Mesenchymal stem cell (in vitro differentiated cells and primary cell): ENCODE measurements at regions not wholly inside any gene's neighbourhood (a gene's known extent, or its start where the extent isn't known, plus 50 kb on each side); places are given as distances from the start of the nearest gene placed in this dataset.

Experiments used
- DNase-seq: peaks from one replicate; pipeline ENCODE4 v3.0.0-alpha.2; 2013
- H2AFZ ChIP-seq: one replicate; pipeline ENCODE4 v1.6.1; 2013; ENCODE audit warnings: low read depth, mild to moderate bottlenecking, control low read depth, inconsistent platforms, low read length, moderate library complexity
- H2AK5ac ChIP-seq: 2 replicates; pipeline ENCODE4 v1.6.1; 2013; ENCODE audit warnings: low read length, moderate library complexity, mild to moderate bottlenecking, inconsistent platforms; ENCODE audit not compliant: severe bottlenecking
- H2BK120ac ChIP-seq: one replicate; pipeline ENCODE4 v1.6.1; 2013; ENCODE audit warnings: low read depth, mild to moderate bottlenecking, inconsistent platforms, low read length, moderate library complexity
- H2BK12ac ChIP-seq, 2 experiments: one replicate each; pipeline ENCODE4 v1.6.1; 2013; ENCODE audit warnings: inconsistent platforms in 2 of 2, low read length in 2 of 2, mild to moderate bottlenecking in 2 of 2, moderate library complexity in 2 of 2, control low read depth in 1 of 2
- H2BK15ac ChIP-seq: one replicate; pipeline ENCODE4 v1.6.1; 2013; ENCODE audit warnings: mild to moderate bottlenecking, low read depth, inconsistent platforms; ENCODE audit not compliant: poor library complexity, severe bottlenecking
- H2BK5ac ChIP-seq: 2 replicates; pipeline ENCODE4 v1.6.1; 2013; ENCODE audit warnings: low read depth, mild to moderate bottlenecking, low read length, control low read depth, inconsistent platforms; ENCODE audit not compliant: poor library complexity, severe bottlenecking
- H3K14ac ChIP-seq, 2 experiments: one replicate each; pipeline ENCODE4 v1.6.1; 2013; ENCODE audit warnings: inconsistent platforms in 2 of 2, low read length in 2 of 2, control low read depth in 1 of 2, mild to moderate bottlenecking in 1 of 2, moderate library complexity in 1 of 2
- H3K18ac ChIP-seq, 2 experiments: one replicate each; pipeline ENCODE4 v1.6.1; 2013; ENCODE audit warnings: inconsistent platforms in 2 of 2, low read length in 2 of 2, control low read depth in 1 of 2, low read depth in 1 of 2, mild to moderate bottlenecking in 1 of 2
- H3K23ac ChIP-seq, 2 experiments: one replicate each; pipeline ENCODE4 v1.6.1; 2013; ENCODE audit warnings: inconsistent platforms in 2 of 2, low read length in 2 of 2, mild to moderate bottlenecking in 2 of 2, moderate library complexity in 2 of 2, control low read depth in 1 of 2
- H3K27ac ChIP-seq: 2 replicates; pipeline ENCODE4 v1.5.1; 2013; ENCODE audit warnings: mild to moderate bottlenecking, moderate library complexity, low read length, control low read depth, inconsistent platforms; ENCODE audit not compliant: poor library complexity, severe bottlenecking
- H3K27me3 ChIP-seq, 2 experiments: 2 replicates each; pipeline versions ENCODE4 v1.6.1 to v1.7.0; 2013; ENCODE audit warnings: low read length in 2 of 2, mild to moderate bottlenecking in 2 of 2, moderate library complexity in 2 of 2, control low read depth in 1 of 2, inconsistent platforms in 1 of 2; ENCODE audit not compliant: control insufficient read depth in 1 of 2, insufficient read depth in 1 of 2
- H3K36me3 ChIP-seq, 2 experiments: 2 replicates each; pipeline versions ENCODE4 v1.6.1 to v1.7.0; 2013; ENCODE audit warnings: low read length in 2 of 2, control low read depth in 1 of 2, inconsistent platforms in 1 of 2, low read depth in 1 of 2, mild to moderate bottlenecking in 1 of 2; ENCODE audit not compliant: insufficient read depth in 2 of 2, control insufficient read depth in 1 of 2
- H3K4ac ChIP-seq, 2 experiments: one replicate each; pipeline ENCODE4 v1.6.1; 2013; ENCODE audit warnings: inconsistent platforms in 2 of 2, low read length in 2 of 2, mild to moderate bottlenecking in 2 of 2, moderate library complexity in 2 of 2, control low read depth in 1 of 2, low read depth in 1 of 2
- H3K4me1 ChIP-seq: 2 replicates; pipeline ENCODE4 v1.6.1; 2013; ENCODE audit warnings: low read depth, low read length, control low read depth; ENCODE audit not compliant: control insufficient read depth, insufficient read depth
- H3K4me2 ChIP-seq: 2 replicates; pipeline ENCODE4 v1.6.1; 2013; ENCODE audit warnings: low read length, mild to moderate bottlenecking, inconsistent platforms; ENCODE audit not compliant: poor library complexity, severe bottlenecking
- H3K4me3 ChIP-seq, 2 experiments: 2 replicates each; pipeline versions ENCODE4 v1.5.1 to v1.7.0; 2013; ENCODE audit warnings: low read length in 2 of 2, mild to moderate bottlenecking in 2 of 2, control low read depth in 1 of 2, low read depth in 1 of 2; ENCODE audit not compliant: insufficient read depth in 1 of 2
- H3K79me1 ChIP-seq: replicated peaks from 2 replicates; pipeline ENCODE4 v1.6.1; 2013; ENCODE audit warnings: mild to moderate bottlenecking, control low read depth, low read length, inconsistent platforms; ENCODE audit not compliant: poor library complexity, severe bottlenecking
- H3K9ac ChIP-seq: 2 replicates; pipeline ENCODE4 v1.7.0; 2013; ENCODE audit warnings: mild to moderate bottlenecking, low read length, moderate library complexity
- H3K9me3 ChIP-seq: 2 replicates; pipeline ENCODE4 v1.7.0; 2013; ENCODE audit warnings: mild to moderate bottlenecking, low read length; ENCODE audit not compliant: control insufficient read depth
- H4K8ac ChIP-seq: one replicate; pipeline ENCODE4 v1.6.1; 2013; ENCODE audit warnings: inconsistent platforms, mild to moderate bottlenecking, low read length, moderate library complexity
- H4K91ac ChIP-seq: one replicate; pipeline ENCODE4 v1.6.1; 2013; ENCODE audit warnings: mild to moderate bottlenecking, low read length, inconsistent platforms
- WGBS: methylation state at CpG from one replicate; pipeline ENCODE4 v1.1.7; 2013; ENCODE audit warnings: mixed read lengths; 5-methylcytosine and 5-hydroxymethylcytosine counted together

- no peak overlapping the region for H2AK5ac ChIP-seq
- peaks cover 4% of the 10 kb centered on the region for H3K4me1 ChIP-seq
- no peaks in the 10 kb centered on the region for H3K27me3 ChIP-seq
- no peaks in the 10 kb centered on the region for H3K79me1 ChIP-seq
- H2BK120ac ChIP-seq, result no peak overlapping the region
- peak; percentile 2 for DNase-seq
- 25% methylated on average over 2 of the region's 3 CpGs for WGBS
- no peak overlapping the region for H3K27ac ChIP-seq
- H3K9me3 ChIP-seq, result no peaks in the 10 kb centered on the region
- H3K4me3 ChIP-seq, result no peak overlapping the region
- H3K36me3 ChIP-seq, result no peaks in the 10 kb centered on the region
- no peak overlapping the region for H3K4me2 ChIP-seq
- H4K91ac ChIP-seq, result no peak overlapping the region
- no peak overlapping the region for H3K9ac ChIP-seq
- no peak overlapping the region for H2BK15ac ChIP-seq
- H3K18ac ChIP-seq, result no peak overlapping the region
- no peak overlapping the region for H3K4ac ChIP-seq
- no peak overlapping the region for H4K8ac ChIP-seq
- H2BK12ac ChIP-seq, result no peak overlapping the region
- H3K14ac ChIP-seq, result no peak overlapping the region
- no peak overlapping the region for H2AFZ ChIP-seq
- H3K23ac ChIP-seq, result no peak overlapping the region
- no peak overlapping the region for H2BK5ac ChIP-seq
Measured at GRCh38 chr5:148732692-148733091, 78.4 kb upstream of the HTR4 start.

GRCh38 chr5:148733601-148734438 lies 79.5 kb upstream of the HTR4 start:
- Histone ChIP-seq H3K23ac (no peak overlapping the region), H2BK5ac (no peak overlapping the region), H3K4me1 (peaks cover 4% of the 10 kb centered on the region), H3K4me2 (no peak overlapping the region), H3K36me3 (no peaks in the 10 kb centered on the region), H3K18ac (peak overlapping the region in 1 of 2 experiments; percentile 35), H2BK120ac (no peak overlapping the region), H2AFZ (no peak overlapping the region), H3K9me3 (no peaks in the 10 kb centered on the region), H3K4ac (no peak overlapping the region), H3K27me3 (peaks cover 0 to 7% of the 10 kb centered on the region in 2 experiments), H3K4me3 (no peak overlapping the region), H2BK12ac (peak overlapping the region in 1 of 2 experiments; percentile 74), H2AK5ac (no peak overlapping the region), H3K79me1 (no peaks in the 10 kb centered on the region), H4K91ac (no peak overlapping the region), H3K14ac (no peak overlapping the region), H4K8ac (peak overlapping the region; percentile 19), H3K27ac (no peak overlapping the region), H2BK15ac (no peak overlapping the region), H3K9ac (peak overlapping the region; percentile 50)
- 32% methylated on average over 11 of the region's 11 CpGs for WGBS
- DNase-seq, result peak; percentile 84

GRCh38 chr5:148734518-148734917 lies 80.2 kb upstream of the HTR4 start:
- no peak overlapping the region for H2BK12ac ChIP-seq
- H3K14ac ChIP-seq, result no peak overlapping the region
- H3K79me1 ChIP-seq, result no peaks in the 10 kb centered on the region
- H3K4me3 ChIP-seq, result no peak overlapping the region
- no peaks in the 10 kb centered on the region for H3K9me3 ChIP-seq
- no peak overlapping the region for H2BK15ac ChIP-seq
- H4K8ac ChIP-seq, result no peak overlapping the region
- H3K4me1 ChIP-seq, result peaks cover 4% of the 10 kb centered on the region
- no peak overlapping the region for H2BK120ac ChIP-seq
- no peak overlapping the region for H3K18ac ChIP-seq
- H3K27me3 ChIP-seq, result peaks cover 0 to 10% of the 10 kb centered on the region in 2 experiments
- no peak overlapping the region for H3K4ac ChIP-seq
- DNase-seq, result peak; percentile 3
- peak overlapping the region; percentile 61 for H2BK5ac ChIP-seq
- no peak overlapping the region for H3K27ac ChIP-seq
- no peak overlapping the region for H3K4me2 ChIP-seq
- H2AK5ac ChIP-seq, result no peak overlapping the region
- H4K91ac ChIP-seq, result no peak overlapping the region
- H2AFZ ChIP-seq, result no peak overlapping the region
- H3K23ac ChIP-seq, result no peak overlapping the region
- no peaks in the 10 kb centered on the region for H3K36me3 ChIP-seq
- no peak overlapping the region for H3K9ac ChIP-seq

- H3K9me3 ChIP-seq, result no peaks in the 10 kb centered on the region
- 54% methylated on average over 2 of the region's 2 CpGs for WGBS
- H3K4ac ChIP-seq, result peak overlapping the region in 1 of 2 experiments; percentile 9
Measured at GRCh38 chr5:148735301-148735835, 81.0 kb upstream of the HTR4 start.

More at GRCh38 chr5:148735301-148735835, 81.0 kb upstream of the HTR4 start:
- Histone ChIP-seq H3K9ac (no peak overlapping the region), H2AK5ac (no peak overlapping the region), H3K4me1 (peaks cover 4% of the 10 kb centered on the region), H3K4me3 (no peak overlapping the region), H2BK5ac (no peak overlapping the region), H4K91ac (peak overlapping the region; percentile 14), H3K79me1 (no peaks in the 10 kb centered on the region), H2BK15ac (no peak overlapping the region), H3K23ac (no peak overlapping the region), H3K36me3 (no peaks in the 10 kb centered on the region), H4K8ac (peak overlapping the region; percentile 57), H3K4me2 (no peak overlapping the region), H3K27me3 (peaks cover 0 to 10% of the 10 kb centered on the region in 2 experiments), H2BK12ac (peak overlapping the region; percentile 1 to 37), H3K27ac (no peak overlapping the region), H3K14ac (peak overlapping the region in 1 of 2 experiments; percentile 61), H2BK120ac (no peak overlapping the region), H2AFZ (no peak overlapping the region), H3K18ac (peak overlapping the region in 1 of 2 experiments; percentile 67)
- peak; percentile 26 for DNase-seq
